GM13976 (cell line): ENCODE measurements at regions not wholly inside any gene's neighbourhood (a gene's known extent, or its start where the extent isn't known, plus 50 kb on each side); places are given as distances from the start of the nearest gene placed in this dataset.

Experiments
- DNase-seq: peaks from one replicate; pipeline ENCODE4 v3.0.0; 2012; ENCODE audit warnings: low spot score
- in situ Hi-C: fragments of 300-500 bp; cut with MboI; formaldehyde crosslinking; loops from one replicate; pipeline ENCODE4 v1.12.0; 2022; ENCODE audit warnings: low sequenced_read_pairs, mixed read lengths, inconsistent platforms; ENCODE audit not compliant: unreplicated experiment
- TF ChIP-seq, protein P1 (sequence below): IDR thresholded peaks from 2 replicates; pipeline ENCODE4 v1.5.1; 2012; ENCODE audit warnings: borderline replicate concordance, mild to moderate bottlenecking; ENCODE audit not compliant: insufficient read depth; ENCODE audit errors: extremely low read depth, missing control alignments, control extremely low read depth

- no peak for DNase-seq
- TF ChIP-seq, protein P1, sequence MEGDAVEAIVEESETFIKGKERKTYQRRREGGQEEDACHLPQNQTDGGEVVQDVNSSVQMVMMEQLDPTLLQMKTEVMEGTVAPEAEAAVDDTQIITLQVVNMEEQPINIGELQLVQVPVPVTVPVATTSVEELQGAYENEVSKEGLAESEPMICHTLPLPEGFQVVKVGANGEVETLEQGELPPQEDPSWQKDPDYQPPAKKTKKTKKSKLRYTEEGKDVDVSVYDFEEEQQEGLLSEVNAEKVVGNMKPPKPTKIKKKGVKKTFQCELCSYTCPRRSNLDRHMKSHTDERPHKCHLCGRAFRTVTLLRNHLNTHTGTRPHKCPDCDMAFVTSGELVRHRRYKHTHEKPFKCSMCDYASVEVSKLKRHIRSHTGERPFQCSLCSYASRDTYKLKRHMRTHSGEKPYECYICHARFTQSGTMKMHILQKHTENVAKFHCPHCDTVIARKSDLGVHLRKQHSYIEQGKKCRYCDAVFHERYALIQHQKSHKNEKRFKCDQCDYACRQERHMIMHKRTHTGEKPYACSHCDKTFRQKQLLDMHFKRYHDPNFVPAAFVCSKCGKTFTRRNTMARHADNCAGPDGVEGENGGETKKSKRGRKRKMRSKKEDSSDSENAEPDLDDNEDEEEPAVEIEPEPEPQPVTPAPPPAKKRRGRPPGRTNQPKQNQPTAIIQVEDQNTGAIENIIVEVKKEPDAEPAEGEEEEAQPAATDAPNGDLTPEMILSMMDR = no peak
- in situ Hi-C loops = no loop called here
Measured at GRCh38 chr13:87859261-87859660, 188.1 kb downstream of the SLITRK5 start.

GRCh38 chr13:87867426-87867825 is 196.3 kb downstream of the SLITRK5 start:
- no peak for DNase-seq
- in situ Hi-C loops = no loop called here
- TF ChIP-seq, protein P1 = no peak

GRCh38 chr13:87868731-87869130 is 197.6 kb downstream of the SLITRK5 start:
- no peak for DNase-seq
- TF ChIP-seq, protein P1 = no peak
- in situ Hi-C loops = no loop called here

- TF ChIP-seq, protein P1 = no peak
- in situ Hi-C loops = no loop called here
- no peak for DNase-seq
Measured at GRCh38 chr13:87872813-87873212, 201.6 kb downstream of the SLITRK5 start.

DNA sequence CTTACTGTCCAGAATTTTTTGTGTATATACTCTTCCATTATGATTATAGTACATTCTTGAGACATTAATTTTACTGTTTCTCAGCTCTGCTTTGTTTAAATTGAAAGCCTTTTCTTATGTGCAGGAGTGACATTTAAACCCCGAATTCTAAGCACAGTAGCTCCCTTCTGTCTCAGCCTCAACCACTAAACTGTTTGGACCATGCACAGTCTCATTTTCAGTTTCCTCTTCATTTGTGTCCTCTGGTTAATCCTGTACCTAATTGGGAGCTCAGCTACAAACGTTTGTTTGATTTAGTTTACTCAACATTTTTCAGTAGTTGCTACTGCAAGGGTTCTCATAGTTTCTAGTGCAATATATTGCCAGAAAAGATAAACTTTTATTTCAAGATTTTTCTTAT is 206.3 kb downstream of the SLITRK5 start:
- in situ Hi-C loops = no loop called here
- no peak for DNase-seq
- TF ChIP-seq, protein P1 = no peak

DNA sequence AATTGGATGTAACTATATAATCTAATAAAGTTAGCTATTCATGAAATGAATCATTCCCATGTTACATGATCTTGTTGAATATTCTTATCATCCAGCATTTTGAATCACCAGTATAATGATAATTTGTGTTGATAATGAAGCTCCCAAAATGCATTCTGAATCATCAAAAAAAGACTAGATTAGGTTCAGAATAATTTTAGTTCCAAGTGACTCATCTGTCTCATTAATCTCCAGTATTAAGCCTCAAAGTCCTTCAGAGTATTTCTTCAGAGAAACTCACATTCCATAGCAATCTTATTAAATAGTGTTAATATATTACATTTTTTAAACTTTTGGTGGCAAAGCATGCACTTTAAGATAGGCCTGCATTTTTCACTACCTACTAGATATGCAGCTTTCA is 207.5 kb downstream of the SLITRK5 start:
- TF ChIP-seq, protein P1 = no peak
- in situ Hi-C loops = no loop called here
- no peak for DNase-seq

DNA sequence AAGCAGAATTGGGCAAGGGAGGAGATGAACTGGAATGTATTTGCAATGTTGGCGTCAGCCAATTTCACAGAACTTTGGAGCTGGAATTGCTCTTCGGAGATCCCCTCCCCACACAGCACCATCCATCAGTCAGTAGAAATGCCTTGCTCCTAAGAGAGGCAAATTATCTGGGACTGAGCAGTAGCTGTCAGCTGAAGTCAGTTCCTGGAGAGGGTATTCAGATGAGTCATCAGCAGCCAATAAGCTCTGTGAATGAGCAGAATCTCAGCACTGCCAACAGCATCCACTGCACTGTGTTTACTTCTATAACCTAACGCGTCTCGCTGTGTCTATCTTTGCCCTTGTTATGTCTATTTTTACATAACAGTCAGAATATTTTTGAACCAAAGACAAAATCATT is 213.7 kb downstream of the SLITRK5 start:
- in situ Hi-C loops = no loop called here
- no peak for DNase-seq
- TF ChIP-seq, protein P1 = no peak
